K562 (cell line): ENCODE measurements at regions not wholly inside any gene's neighbourhood (a gene's known extent, or its start where the extent isn't known, plus 50 kb on each side); places are given as distances from the start of the nearest gene placed in this dataset.

Experiments
- ATAC-seq: fragments of 200-7000 bp; cut with Tn5 transposase; 3 replicates; pipeline ENCODE4 v1.9.1; 2020; ENCODE audit warnings: moderate library complexity
- BruUV-seq: library from RNA; stranded (reverse); fragments of 400-500 nt; replicated peaks from 2 replicates; lab custom pipeline; 2021; lab: Mats Ljungman, UMichigan
- CTCF ChIA-PET: fragments of 300-600 bp; formaldehyde crosslinking; extraction: SDS; loops from one replicate; lab custom pipeline; 2021; ENCODE audit warnings: low intra/inter-chr PET ratio; lab: Yijun Ruan, JAX
- POLR2A ChIA-PET: fragments of 300-600, 350-650 bp; sonication (Branson Sonifier 250); formaldehyde crosslinking; extraction: SDS; loops from one replicate; lab custom pipeline; 2021; ENCODE audit warnings: antibody characterized with exemption, inconsistent platforms; lab: Yijun Ruan, JAX
- DNase-seq, 4 experiments: peaks; one replicate each; pipeline versions ENCODE4 v3.0.0 to v3.0.0-alpha.2; 2011 to 2018; ENCODE audit warnings: low spot score in 3 of 4, mixed read lengths in 3 of 4; ENCODE audit errors: extremely low read depth in 1 of 4
- FAIRE-seq: peaks from 2 replicates; lab custom pipeline; 2011; peaks lifted over from hg19 to GRCh38; lab: Jason Lieb, UNC
- H2AFZ ChIP-seq: 2 replicates; pipeline ENCODE4 v1.6.0; 2011; ENCODE audit warnings: low read depth, low read length, control low read depth, inconsistent platforms
- H3K27ac ChIP-seq: fragments of 200-600 bp; 3 replicates; pipeline ENCODE4 v1.8.0; 2011; ENCODE audit warnings: low read depth, mild to moderate bottlenecking, control low read depth, inconsistent platforms, low read length, moderate library complexity, mixed read lengths; ENCODE audit errors: extremely low read depth
- H3K27me3 ChIP-seq, 2 experiments: fragments of 300-600 bp in 1 of 2; 2 replicates in 1 of 2; 3 replicates in 1 of 2; pipeline versions ENCODE4 v1.6.0 to v1.8.0; 2011; ENCODE audit warnings: inconsistent platforms in 2 of 2, low read length in 2 of 2, mild to moderate bottlenecking in 1 of 2, mixed read lengths in 1 of 2, moderate library complexity in 1 of 2; ENCODE audit not compliant: control insufficient read depth in 2 of 2, insufficient read depth in 2 of 2
- H3K36me3 ChIP-seq: fragments of 300-600 bp; 3 replicates; pipeline ENCODE4 v1.8.0; 2011; ENCODE audit warnings: mild to moderate bottlenecking, low read length, inconsistent platforms; ENCODE audit not compliant: control insufficient read depth, insufficient read depth
- H3K4me1 ChIP-seq, 2 experiments: fragments of 200-600 bp in 1 of 2; replicated peaks in 1 of 2; 2 replicates in 1 of 2; 3 replicates in 1 of 2; pipeline versions ENCODE4 v1.5.1 to v1.8.0; 2011; ENCODE audit warnings: inconsistent platforms in 2 of 2, low read length in 2 of 2, mild to moderate bottlenecking in 1 of 2, mixed read lengths in 1 of 2, moderate library complexity in 1 of 2; ENCODE audit not compliant: control insufficient read depth in 2 of 2, insufficient read depth in 2 of 2
- H3K4me2 ChIP-seq: 2 replicates; pipeline ENCODE4 v1.6.1; 2011; ENCODE audit warnings: low read length, control low read depth, inconsistent platforms, mixed read lengths; ENCODE audit not compliant: insufficient read depth
- H3K4me3 ChIP-seq: fragments of 200-600 bp; sonication (generic), shearing (Covaris generic); 2 replicates; pipeline ENCODE4 v1.5.1; 2016; ENCODE audit warnings: control low read depth, inconsistent platforms
- H3K79me2 ChIP-seq: fragments of 200-600 bp; 3 replicates; pipeline ENCODE4 v1.8.0; 2011; ENCODE audit warnings: low read length, inconsistent platforms; ENCODE audit not compliant: control insufficient read depth, insufficient read depth
- H3K9ac ChIP-seq, 2 experiments: 2 replicates each; pipeline versions ENCODE4 v1.6.0 to v1.6.1; 2011; ENCODE audit warnings: low read depth in 2 of 2, low read length in 2 of 2, control low read depth in 1 of 2, inconsistent platforms in 1 of 2, mild to moderate bottlenecking in 1 of 2, mixed read lengths in 1 of 2; ENCODE audit not compliant: insufficient read depth in 1 of 2
- H3K9me1 ChIP-seq: one replicate; pipeline ENCODE4 v1.6.0; 2011; ENCODE audit warnings: inconsistent platforms, mild to moderate bottlenecking, low read length, moderate library complexity; ENCODE audit not compliant: control insufficient read depth, insufficient read depth
- H3K9me3 ChIP-seq: replicated peaks from 2 replicates; pipeline ENCODE4 v1.5.1; 2011; ENCODE audit warnings: low read depth, low read length, inconsistent platforms; ENCODE audit not compliant: control insufficient read depth, insufficient read depth
- H4K20me1 ChIP-seq: replicated peaks from 2 replicates; pipeline ENCODE4 v1.6.1; 2011; ENCODE audit warnings: low read length, inconsistent platforms, mixed read lengths; ENCODE audit not compliant: control insufficient read depth, insufficient read depth
- ZNF12 ChIP-seq: sonication (generic); formaldehyde crosslinking; IDR thresholded peaks from 2 replicates; pipeline ENCODE4 v1.4.0; 2020; ENCODE audit warnings: mild to moderate bottlenecking, missing genetic modification reagents
- ZNF232 ChIP-seq: sonication (generic); formaldehyde crosslinking; IDR thresholded peaks from 2 replicates; pipeline ENCODE4 v1.8.0; 2022; ENCODE audit warnings: mild to moderate bottlenecking, missing genetic modification reagents
- ZNF79 ChIP-seq: fragments of 250-450 bp; sonication (Bioruptor Pico); IDR thresholded peaks from 2 replicates; pipeline ENCODE4 v1.4.0; 2020; ENCODE audit warnings: low read depth, mild to moderate bottlenecking, moderate library complexity
- WGBS: fragments of 100-300 bp; shearing (Covaris generic); methylation state at CpG from one replicate; pipeline ENCODE4 v1.1.6; 2016; ENCODE audit warnings: low coverage, mixed read lengths; ENCODE audit not compliant: insufficient coverage; ENCODE audit errors: missing lambda C conversion rate; 5-methylcytosine and 5-hydroxymethylcytosine counted together
- in situ Hi-C: fragments of 300-500 bp; cut with MboI; formaldehyde crosslinking; loops from 4 replicates; pipeline ENCODE4 v1.15.0; 2018; ENCODE audit warnings: inconsistent platforms, mixed read lengths
- intact Hi-C: fragments of 100-400 bp; cut with micrococcal nuclease; formaldehyde crosslinking; loops from 2 replicates; pipeline ENCODE4 v1.14.2; 2022
- TF ChIP-seq, protein P1 (sequence below), 2 experiments: fragments of 450-650 bp; conservative IDR thresholded peaks; 2 replicates each; pipeline ENCODE4 v1.6.1; 2017; ENCODE audit warnings: mild to moderate bottlenecking in 2 of 2, moderate library complexity in 2 of 2
- TF ChIP-seq, protein P2 (sequence below): fragments of 250-450 bp; sonication (Bioruptor Pico); IDR thresholded peaks from 2 replicates; pipeline ENCODE4 v1.5.0; 2021
- TF ChIP-seq, protein P3 (sequence below), 2 experiments: fragments of 450-650 bp; IDR thresholded peaks; 2 replicates each; pipeline ENCODE4 v1.6.1; 2016; ENCODE audit warnings: mild to moderate bottlenecking in 2 of 2, borderline replicate concordance in 1 of 2, low read depth in 1 of 2, moderate library complexity in 1 of 2

DNA sequence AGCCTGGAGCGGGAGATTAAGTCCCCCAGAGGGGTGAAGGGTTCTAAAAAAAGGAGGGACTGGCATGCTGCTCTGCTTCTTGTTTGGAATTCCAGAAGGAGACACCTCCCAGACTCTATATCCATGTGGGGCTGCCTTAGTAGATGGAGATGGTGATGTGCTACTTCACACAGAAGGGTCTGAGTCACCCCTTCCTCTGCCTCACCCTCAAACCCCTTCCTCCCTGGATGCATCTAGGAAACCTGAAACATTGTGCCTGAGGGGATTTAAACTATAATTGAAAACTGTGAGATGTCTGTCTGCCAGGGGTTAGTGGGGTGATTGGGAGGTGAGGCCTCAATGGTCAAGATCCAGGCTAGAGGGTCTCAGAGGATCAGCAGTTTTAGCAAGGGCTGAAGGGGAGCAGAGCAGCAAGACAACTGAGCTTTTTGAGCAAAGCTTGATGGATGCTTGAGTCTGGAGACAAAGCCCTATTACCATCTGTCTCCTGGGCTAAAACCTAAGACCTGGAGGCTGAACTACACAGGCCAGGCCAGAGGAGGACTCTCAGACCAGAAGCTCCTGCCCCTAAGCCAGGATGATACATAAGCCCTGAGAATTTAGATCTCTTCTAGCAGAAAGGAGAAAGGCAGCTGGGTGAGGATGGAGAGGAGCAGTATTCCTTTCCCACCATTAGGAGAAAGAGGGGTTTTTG lies 314.7 kb upstream of the ATP2B1 start:
- Histone ChIP-seq H3K9me1 (no peaks in the 10 kb centered on the region), H3K9ac (no peak overlapping the region), H3K4me1 (no peaks in the 10 kb centered on the region), H3K36me3 (no peaks in the 10 kb centered on the region), H3K4me2 (no peak overlapping the region), H3K27ac (no peak overlapping the region), H2AFZ (no peak overlapping the region), H4K20me1 (no peaks in the 10 kb centered on the region), H3K9me3 (no peaks in the 10 kb centered on the region), H3K27me3 (no peaks in the 10 kb centered on the region), H3K4me3 (no peak overlapping the region), H3K79me2 (no peaks in the 10 kb centered on the region)
- no TSS peak for BruUV-seq
- POLR2A ChIA-PET: interaction anchor here (1.2 kb wide), 1 partner anchor 9 kb away, joined by 3 read pairs; no protein-coding TSS in a partner anchor
- intact Hi-C loops: no loop called here
- 8% methylated on average over 1 of the region's 1 CpG for WGBS
- FAIRE-seq (no peak), ATAC-seq (no peak), DNase-seq (no peak)
- CTCF ChIA-PET: no interaction called here
- in situ Hi-C loops: no loop called here
- no peak for TF ChIP-seq ZNF12
- TF ChIP-seq, protein P1, sequence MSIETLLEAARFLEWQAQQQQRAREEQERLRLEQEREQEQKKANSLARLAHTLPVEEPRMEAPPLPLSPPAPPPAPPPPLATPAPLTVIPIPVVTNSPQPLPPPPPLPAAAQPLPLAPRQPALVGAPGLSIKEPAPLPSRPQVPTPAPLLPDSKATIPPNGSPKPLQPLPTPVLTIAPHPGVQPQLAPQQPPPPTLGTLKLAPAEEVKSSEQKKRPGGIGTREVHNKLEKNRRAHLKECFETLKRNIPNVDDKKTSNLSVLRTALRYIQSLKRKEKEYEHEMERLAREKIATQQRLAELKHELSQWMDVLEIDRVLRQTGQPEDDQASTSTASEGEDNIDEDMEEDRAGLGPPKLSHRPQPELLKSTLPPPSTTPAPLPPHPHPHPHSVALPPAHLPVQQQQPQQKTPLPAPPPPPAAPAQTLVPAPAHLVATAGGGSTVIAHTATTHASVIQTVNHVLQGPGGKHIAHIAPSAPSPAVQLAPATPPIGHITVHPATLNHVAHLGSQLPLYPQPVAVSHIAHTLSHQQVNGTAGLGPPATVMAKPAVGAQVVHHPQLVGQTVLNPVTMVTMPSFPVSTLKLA (conservative IDR thresholded peaks at IDR 0.05): no peak
- TF ChIP-seq, protein P2, sequence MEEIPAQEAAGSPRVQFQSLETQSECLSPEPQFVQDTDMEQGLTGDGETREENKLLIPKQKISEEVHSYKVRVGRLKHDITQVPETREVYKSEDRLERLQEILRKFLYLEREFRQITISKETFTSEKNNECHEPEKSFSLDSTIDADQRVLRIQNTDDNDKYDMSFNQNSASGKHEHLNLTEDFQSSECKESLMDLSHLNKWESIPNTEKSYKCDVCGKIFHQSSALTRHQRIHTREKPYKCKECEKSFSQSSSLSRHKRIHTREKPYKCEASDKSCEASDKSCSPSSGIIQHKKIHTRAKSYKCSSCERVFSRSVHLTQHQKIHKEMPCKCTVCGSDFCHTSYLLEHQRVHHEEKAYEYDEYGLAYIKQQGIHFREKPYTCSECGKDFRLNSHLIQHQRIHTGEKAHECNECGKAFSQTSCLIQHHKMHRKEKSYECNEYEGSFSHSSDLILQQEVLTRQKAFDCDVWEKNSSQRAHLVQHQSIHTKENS (CRISPR knock-in tag): no peak
- no peak for TF ChIP-seq ZNF232 (CRISPR knock-in tag)
- TF ChIP-seq ZNF79: no peak
- TF ChIP-seq, protein P3, sequence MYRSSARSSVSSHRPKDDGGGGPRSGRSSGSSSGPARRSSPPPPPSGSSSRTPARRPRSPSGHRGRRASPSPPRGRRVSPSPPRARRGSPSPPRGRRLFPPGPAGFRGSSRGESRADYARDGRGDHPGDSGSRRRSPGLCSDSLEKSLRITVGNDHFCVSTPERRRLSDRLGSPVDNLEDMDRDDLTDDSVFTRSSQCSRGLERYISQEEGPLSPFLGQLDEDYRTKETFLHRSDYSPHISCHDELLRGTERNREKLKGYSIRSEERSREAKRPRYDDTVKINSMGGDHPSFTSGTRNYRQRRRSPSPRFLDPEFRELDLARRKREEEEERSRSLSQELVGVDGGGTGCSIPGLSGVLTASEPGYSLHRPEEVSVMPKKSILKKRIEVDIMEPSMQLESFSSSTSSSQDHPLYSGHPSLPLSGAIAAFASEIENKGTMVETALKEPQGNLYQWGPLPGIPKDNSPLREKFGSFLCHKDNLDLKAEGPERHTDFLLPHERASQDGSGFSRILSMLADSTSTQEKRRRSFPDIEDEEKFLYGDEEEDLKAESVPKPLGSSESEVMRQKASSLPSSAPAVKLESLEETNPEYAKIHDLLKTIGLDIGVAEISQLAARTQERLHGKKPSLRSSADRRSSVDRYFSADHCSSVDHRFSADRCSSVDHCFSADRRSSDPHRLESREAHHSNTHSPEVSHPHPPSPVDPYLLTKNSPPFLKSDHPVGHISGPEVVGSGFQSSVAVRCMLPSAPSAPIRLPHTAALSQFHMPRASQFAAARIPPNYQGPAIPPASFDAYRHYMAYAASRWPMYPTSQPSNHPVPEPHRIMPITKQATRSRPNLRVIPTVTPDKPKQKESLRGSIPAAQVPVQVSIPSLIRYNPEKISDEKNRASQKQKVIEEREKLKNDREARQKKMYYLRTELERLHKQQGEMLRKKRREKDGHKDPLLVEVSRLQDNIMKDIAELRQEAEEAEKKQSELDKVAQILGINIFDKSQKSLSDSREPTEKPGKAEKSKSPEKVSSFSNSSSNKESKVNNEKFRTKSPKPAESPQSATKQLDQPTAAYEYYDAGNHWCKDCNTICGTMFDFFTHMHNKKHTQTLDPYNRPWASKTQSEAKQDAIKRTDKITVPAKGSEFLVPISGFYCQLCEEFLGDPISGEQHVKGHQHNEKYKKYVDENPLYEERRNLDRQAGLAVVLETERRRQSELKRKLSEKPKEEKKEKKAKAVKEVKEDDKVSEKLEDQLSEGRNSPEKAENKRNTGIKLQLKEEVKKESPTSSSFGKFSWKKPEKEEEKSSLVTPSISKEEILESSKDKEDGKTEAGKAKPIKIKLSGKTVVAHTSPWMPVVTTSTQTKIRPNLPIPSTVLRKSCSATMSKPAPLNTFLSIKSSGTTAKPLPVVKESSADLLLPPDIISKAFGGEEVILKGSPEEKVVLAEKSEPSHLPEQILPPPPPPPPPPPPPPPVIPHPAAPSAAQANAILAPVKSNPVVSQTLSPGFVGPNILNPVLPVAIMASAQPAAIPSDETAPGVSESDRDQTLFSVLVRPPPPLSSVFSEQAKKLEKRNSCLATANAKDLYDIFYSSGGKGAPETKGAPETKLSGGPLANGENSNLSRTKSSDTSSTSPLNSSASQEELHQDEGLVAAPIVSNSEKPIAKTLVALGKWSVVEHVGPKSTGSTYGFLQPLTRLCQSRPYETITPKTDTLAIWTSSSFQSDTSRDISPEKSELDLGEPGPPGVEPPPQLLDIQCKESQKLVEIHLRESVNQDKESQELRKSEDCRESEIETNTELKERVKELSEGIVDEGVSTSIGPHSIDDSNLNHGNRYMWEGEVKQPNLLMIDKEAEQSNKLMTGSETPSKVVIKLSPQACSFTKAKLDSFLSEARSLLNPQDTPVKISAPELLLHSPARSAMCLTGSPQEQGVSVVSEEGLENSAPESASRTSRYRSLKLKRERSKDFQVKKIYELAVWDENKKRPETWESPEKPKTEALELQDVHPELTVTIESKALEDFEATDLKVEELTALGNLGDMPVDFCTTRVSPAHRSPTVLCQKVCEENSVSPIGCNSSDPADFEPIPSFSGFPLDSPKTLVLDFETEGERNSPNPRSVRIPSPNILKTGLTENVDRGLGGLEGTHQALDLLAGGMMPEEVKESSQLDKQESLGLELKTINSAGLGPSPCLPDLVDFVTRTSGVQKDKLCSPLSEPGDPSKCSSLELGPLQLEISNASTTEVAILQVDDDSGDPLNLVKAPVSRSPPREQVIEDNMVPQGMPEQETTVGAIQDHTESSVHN (IDR thresholded peaks at IDR 0.05; ENCODE audit: borderline replicate concordance in 1 of 2, low read depth in 1 of 2): no peak
